CD4-positive, alpha-beta T cell treated with Interleukin-17A for 1 hour (primary cell): ENCODE measurements at regions not wholly inside any gene's neighbourhood (a gene's known extent, or its start where the extent isn't known, plus 50 kb on each side); places are given as distances from the start of the nearest gene placed in this dataset.
"Not testable (repeated sequence)": the region's sequence is repeated elsewhere in the genome, so short reads cannot be mapped to it uniquely, and the experiment has no call there.

Source experiments
- DNase-seq: peaks from one replicate; pipeline ENCODE4 v3.0.0-alpha.2; 2020

- DNase-seq: no peak
Observed at GRCh38 chr2:41187376-41188122, 735.7 kb upstream of the SLC8A1 start.

GRCh38 chr2:41194230-41194629, 742.3 kb upstream of the SLC8A1 start:
- no peak for DNase-seq

GRCh38 chr2:41197781-41198180, 745.9 kb upstream of the SLC8A1 start:
- DNase-seq: no peak

GRCh38 chr2:41199334-41199733, 747.4 kb upstream of the SLC8A1 start:
- no peak for DNase-seq

GRCh38 chr2:41204315-41204714, 752.4 kb upstream of the SLC8A1 start:
- no peak for DNase-seq

GRCh38 chr2:41206004-41206403, 754.1 kb upstream of the SLC8A1 start:
- no peak for DNase-seq

- DNase-seq: no peak
Observed at GRCh38 chr2:41207578-41207977, 755.7 kb upstream of the SLC8A1 start.

GRCh38 chr2:41210030-41210429, 758.1 kb upstream of the SLC8A1 start:
- not testable (repeated sequence) for DNase-seq

GRCh38 chr2:41216978-41217377, 765.1 kb upstream of the SLC8A1 start:
- DNase-seq: no peak

- no peak for DNase-seq
Observed at GRCh38 chr2:41222593-41222992, 770.7 kb upstream of the SLC8A1 start.

GRCh38 chr2:41234093-41234492, 782.2 kb upstream of the SLC8A1 start:
- DNase-seq: no peak

GRCh38 chr2:41241325-41242000, 789.6 kb upstream of the SLC8A1 start:
- no peak for DNase-seq

- no peak for DNase-seq
Observed at GRCh38 chr2:41242001-41242331, 790.1 kb upstream of the SLC8A1 start.

- DNase-seq: no peak
Observed at GRCh38 chr2:41267929-41268659, 779.7 kb upstream of the PKDCC start.

GRCh38 chr2:41283079-41283775, 764.6 kb upstream of the PKDCC start:
- DNase-seq: no peak

- DNase-seq: no peak
Observed at GRCh38 chr2:41293491-41293890, 754.3 kb upstream of the PKDCC start.

- no peak for DNase-seq
Observed at GRCh38 chr2:41294331-41294730, 753.5 kb upstream of the PKDCC start.

- DNase-seq: no peak
Observed at GRCh38 chr2:41313082-41313481, 734.7 kb upstream of the PKDCC start.

- DNase-seq: no peak
Observed at GRCh38 chr2:41314511-41315070, 733.2 kb upstream of the PKDCC start.

- DNase-seq: no peak
Observed at GRCh38 chr2:41319437-41319836, 728.4 kb upstream of the PKDCC start.

GRCh38 chr2:41320491-41320890, 727.3 kb upstream of the PKDCC start:
- DNase-seq: no peak

GRCh38 chr2:41321351-41321750, 726.5 kb upstream of the PKDCC start:
- no peak for DNase-seq

- DNase-seq: no peak
Observed at GRCh38 chr2:41326851-41327250, 721.0 kb upstream of the PKDCC start.
